Muscle layer of duodenum (tissue), 2 donors: ENCODE measurements at regions not wholly inside any gene's neighbourhood (a gene's known extent, or its start where the extent isn't known, plus 50 kb on each side); places are given as distances from the start of the nearest gene placed in this dataset.
"Not testable (repeated sequence)": the region's sequence is repeated elsewhere in the genome, so short reads cannot be mapped to it uniquely, and the experiment has no call there.

Experiments used
- H3K27ac ChIP-seq: one replicate; pipeline ENCODE4 v1.7.0; 2013; ENCODE audit warnings: mild to moderate bottlenecking, low read length
- H3K27me3 ChIP-seq: one replicate; pipeline ENCODE4 v1.7.0; 2013; ENCODE audit warnings: low read depth, mild to moderate bottlenecking, control low read depth, low read length
- H3K36me3 ChIP-seq, 2 donors: one replicate each; pipeline ENCODE4 v1.7.0; 2013; ENCODE audit warnings: low read length in 2 of 2, control low read depth in 1 of 2, mild to moderate bottlenecking in 1 of 2; ENCODE audit not compliant: insufficient read depth in 2 of 2, control insufficient read depth in 1 of 2
- H3K4me1 ChIP-seq, 2 donors: one replicate each; pipeline ENCODE4 v1.7.0; 2013; ENCODE audit warnings: low read length in 2 of 2, mild to moderate bottlenecking in 2 of 2, control low read depth in 1 of 2, moderate library complexity in 1 of 2; ENCODE audit not compliant: insufficient read depth in 2 of 2, control insufficient read depth in 1 of 2
- H3K4me3 ChIP-seq, 2 donors: one replicate each; pipeline ENCODE4 v1.7.0; 2013; ENCODE audit warnings: low read length in 2 of 2, low read depth in 1 of 2, mild to moderate bottlenecking in 1 of 2
- H3K9me3 ChIP-seq, 2 donors: one replicate each; pipeline ENCODE4 v1.7.0; 2013; ENCODE audit warnings: low read length in 2 of 2, control low read depth in 1 of 2, mild to moderate bottlenecking in 1 of 2; ENCODE audit not compliant: control insufficient read depth in 1 of 2
- donor health status: healthy.

GRCh38 chr10:42235736-42236135 is 402.6 kb downstream of the ZNF33B start:
- H3K27ac ChIP-seq, H3K4me3 ChIP-seq, H3K4me1 ChIP-seq, H3K9me3 ChIP-seq, H3K36me3 ChIP-seq, H3K27me3 ChIP-seq: not testable (repeated sequence)

DNA sequence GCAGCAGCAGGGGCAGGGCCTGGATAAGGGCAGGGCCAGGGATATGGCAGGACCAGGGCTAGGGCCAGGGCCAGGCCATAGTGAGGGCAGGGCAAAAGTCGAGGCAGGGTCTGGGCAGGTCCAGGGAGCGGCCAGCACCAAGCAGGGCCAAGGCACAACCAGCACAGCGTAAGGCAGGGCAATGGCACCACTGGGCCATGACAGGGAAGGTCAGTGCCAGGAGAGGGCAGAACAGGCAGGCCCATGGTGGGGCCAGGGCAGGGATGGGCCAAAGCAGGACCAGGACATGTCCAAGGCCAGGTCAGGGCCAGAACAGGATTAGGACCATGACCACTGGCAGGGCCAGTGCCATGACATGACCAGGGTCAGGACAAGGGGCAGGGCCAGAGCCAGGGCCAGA is 403.1 kb downstream of the ZNF33B start:
- not testable (repeated sequence) for H3K36me3 ChIP-seq, H3K27ac ChIP-seq, H3K27me3 ChIP-seq, H3K4me1 ChIP-seq, H3K9me3 ChIP-seq, H3K4me3 ChIP-seq

- H3K4me3 ChIP-seq, H3K36me3 ChIP-seq, H3K27ac ChIP-seq, H3K4me1 ChIP-seq, H3K27me3 ChIP-seq, H3K9me3 ChIP-seq: not testable (repeated sequence)
Observed at GRCh38 chr10:42234506-42234905, 403.9 kb downstream of the ZNF33B start.

GRCh38 chr10:42233461-42234206 is 404.7 kb downstream of the ZNF33B start:
- H3K27me3 ChIP-seq, H3K9me3 ChIP-seq, H3K36me3 ChIP-seq, H3K27ac ChIP-seq, H3K4me1 ChIP-seq, H3K4me3 ChIP-seq: not testable (repeated sequence)

DNA sequence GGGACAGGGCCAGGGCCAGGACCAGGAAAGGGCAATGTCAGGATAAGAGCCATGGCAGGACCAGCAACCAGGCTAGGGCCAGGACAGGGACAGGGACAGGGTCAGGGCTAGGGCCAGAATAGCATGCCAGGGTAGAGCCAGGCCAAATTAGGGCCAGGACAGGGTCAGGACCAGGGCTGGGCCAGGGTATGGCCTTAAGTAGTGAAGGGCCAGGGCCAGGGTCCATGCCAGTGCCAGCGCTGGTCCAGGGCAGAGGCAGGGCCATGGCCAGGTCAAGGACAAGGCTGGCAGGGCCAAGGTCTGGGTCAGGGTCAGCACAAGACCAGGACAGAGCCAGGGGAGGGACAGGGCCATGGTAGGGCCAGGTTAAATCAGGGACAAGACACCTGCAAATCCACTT is 405.4 kb downstream of the ZNF33B start:
- H3K9me3 ChIP-seq, H3K27ac ChIP-seq, H3K4me3 ChIP-seq, H3K4me1 ChIP-seq, H3K27me3 ChIP-seq, H3K36me3 ChIP-seq: not testable (repeated sequence)

GRCh38 chr10:42230812-42231211 is 407.6 kb downstream of the ZNF33B start:
- H3K4me3 ChIP-seq, H3K27me3 ChIP-seq, H3K4me1 ChIP-seq, H3K36me3 ChIP-seq, H3K27ac ChIP-seq, H3K9me3 ChIP-seq: not testable (repeated sequence)

- not testable (repeated sequence) for H3K27me3 ChIP-seq, H3K36me3 ChIP-seq
Observed at GRCh38 chr10:42230115-42230514, 408.3 kb downstream of the ZNF33B start.

DNA sequence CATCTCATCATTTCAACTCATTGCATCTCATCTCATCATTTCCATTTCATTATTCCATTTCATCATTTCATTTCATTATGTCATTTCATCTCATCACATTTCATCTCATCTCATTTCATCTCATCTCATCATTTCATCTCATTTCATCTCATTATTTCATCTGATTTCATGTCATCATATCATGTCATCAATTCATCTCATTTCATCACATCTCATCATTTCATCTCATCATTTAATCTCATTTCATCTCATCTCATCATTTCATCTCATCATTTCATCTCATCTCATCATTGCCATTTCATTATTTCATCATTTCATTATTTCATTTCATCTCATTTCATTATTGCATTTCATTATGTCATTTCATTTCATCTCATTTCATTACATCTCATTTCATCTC is 410.5 kb downstream of the ZNF33B start:
- H3K4me3 ChIP-seq, H3K27ac ChIP-seq, H3K27me3 ChIP-seq, H3K4me1 ChIP-seq, H3K36me3 ChIP-seq, H3K9me3 ChIP-seq: not testable (repeated sequence)

More at GRCh38 chr10:42230115-42230514, 408.3 kb downstream of the ZNF33B start:
- H3K27ac ChIP-seq, H3K4me3 ChIP-seq, H3K4me1 ChIP-seq, H3K9me3 ChIP-seq: not testable (repeated sequence)

GRCh38 chr10:42193588-42193987 is 444.8 kb downstream of the ZNF33B start:
- H3K36me3 ChIP-seq, H3K27me3 ChIP-seq, H3K4me3 ChIP-seq, H3K27ac ChIP-seq, H3K4me1 ChIP-seq, H3K9me3 ChIP-seq: not testable (repeated sequence)

- H3K36me3 ChIP-seq, H3K27ac ChIP-seq, H3K9me3 ChIP-seq, H3K4me3 ChIP-seq, H3K4me1 ChIP-seq, H3K27me3 ChIP-seq: not testable (repeated sequence)
Observed at GRCh38 chr10:42192450-42192849, 445.9 kb downstream of the ZNF33B start.

DNA sequence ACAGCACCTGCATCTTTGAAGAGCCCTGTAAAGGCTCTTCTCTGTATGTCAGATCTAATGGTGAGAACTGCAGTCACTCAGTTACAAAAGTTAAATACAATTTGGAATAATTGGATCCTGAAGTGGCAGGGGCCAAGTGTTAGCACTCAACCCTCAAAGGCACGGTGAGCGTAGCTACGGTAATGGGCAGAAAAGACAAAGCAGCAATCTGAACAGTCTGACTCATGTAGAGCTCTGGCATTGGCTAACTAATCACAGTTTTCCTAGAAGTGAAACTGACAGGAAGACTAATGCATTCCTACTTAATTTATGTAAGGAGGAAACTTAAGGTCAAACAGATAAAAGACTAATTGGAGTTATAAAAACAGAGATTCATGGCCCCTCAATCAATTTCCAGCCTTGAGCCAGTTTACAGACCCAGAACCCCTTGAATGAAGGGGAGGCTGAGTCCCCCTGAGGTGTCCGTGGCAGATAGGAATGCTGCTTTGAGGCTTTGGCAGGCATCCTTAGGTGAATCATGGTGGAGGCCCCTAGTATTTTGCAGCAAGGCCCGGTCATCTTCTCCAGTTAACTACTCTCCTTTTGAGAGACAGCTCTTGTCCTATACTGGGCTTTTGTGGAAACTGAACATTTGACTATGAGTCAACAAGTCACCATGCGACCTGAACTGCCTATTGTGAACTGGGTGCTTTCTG is 450.7 kb downstream of the ZNF33B start:
- not testable (repeated sequence) for H3K4me3 ChIP-seq, H3K36me3 ChIP-seq, H3K4me1 ChIP-seq, H3K27ac ChIP-seq, H3K9me3 ChIP-seq, H3K27me3 ChIP-seq
